ENCODE measurements at regions not wholly inside any gene's neighbourhood (a gene's known extent, or its start where the extent isn't known, plus 50 kb on each side); places are given as distances from the start of the nearest gene placed in this dataset.

DNA sequence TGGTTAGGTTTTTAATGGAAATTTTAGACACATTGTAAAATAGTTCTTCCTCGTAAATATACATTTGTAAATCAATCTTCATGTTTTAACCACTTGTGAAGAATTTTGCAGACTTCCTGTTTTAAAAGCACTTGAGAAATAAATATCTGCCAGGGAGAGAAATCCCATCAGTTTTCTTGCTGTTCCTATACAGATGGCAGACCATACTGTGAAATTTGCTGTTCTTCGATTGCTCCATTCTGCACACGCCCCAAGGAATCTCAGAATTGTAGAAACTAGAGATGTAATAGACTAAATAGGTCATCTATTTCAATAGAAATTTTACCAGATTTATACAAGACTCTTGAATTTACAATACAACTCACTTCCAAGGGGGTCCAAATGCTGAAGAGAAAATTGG, 75.8 kb upstream of the PIK3C3 start:
- TF ChIP-seq POLR2A (IDR thresholded peaks at IDR 0.05): no peak
- TF ChIP-seq, protein P1, sequence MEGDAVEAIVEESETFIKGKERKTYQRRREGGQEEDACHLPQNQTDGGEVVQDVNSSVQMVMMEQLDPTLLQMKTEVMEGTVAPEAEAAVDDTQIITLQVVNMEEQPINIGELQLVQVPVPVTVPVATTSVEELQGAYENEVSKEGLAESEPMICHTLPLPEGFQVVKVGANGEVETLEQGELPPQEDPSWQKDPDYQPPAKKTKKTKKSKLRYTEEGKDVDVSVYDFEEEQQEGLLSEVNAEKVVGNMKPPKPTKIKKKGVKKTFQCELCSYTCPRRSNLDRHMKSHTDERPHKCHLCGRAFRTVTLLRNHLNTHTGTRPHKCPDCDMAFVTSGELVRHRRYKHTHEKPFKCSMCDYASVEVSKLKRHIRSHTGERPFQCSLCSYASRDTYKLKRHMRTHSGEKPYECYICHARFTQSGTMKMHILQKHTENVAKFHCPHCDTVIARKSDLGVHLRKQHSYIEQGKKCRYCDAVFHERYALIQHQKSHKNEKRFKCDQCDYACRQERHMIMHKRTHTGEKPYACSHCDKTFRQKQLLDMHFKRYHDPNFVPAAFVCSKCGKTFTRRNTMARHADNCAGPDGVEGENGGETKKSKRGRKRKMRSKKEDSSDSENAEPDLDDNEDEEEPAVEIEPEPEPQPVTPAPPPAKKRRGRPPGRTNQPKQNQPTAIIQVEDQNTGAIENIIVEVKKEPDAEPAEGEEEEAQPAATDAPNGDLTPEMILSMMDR (IDR thresholded peaks at IDR 0.05): no peak
